DND-41 (cell line): ENCODE measurements at regions not wholly inside any gene's neighbourhood (a gene's known extent, or its start where the extent isn't known, plus 50 kb on each side); places are given as distances from the start of the nearest gene placed in this dataset.

ENCODE experiments used
- CTCF ChIP-seq: IDR thresholded peaks from 2 replicates; pipeline ENCODE4 v1.5.1; 2012; ENCODE audit warnings: borderline replicate concordance, low read length, moderate library complexity, mild to moderate bottlenecking; ENCODE audit not compliant: poor library complexity, severe bottlenecking; ENCODE audit errors: extremely low read depth
- EZH2 ChIP-seq: IDR thresholded peaks from 3 replicates; pipeline ENCODE4 v1.6.1; 2012; ENCODE audit warnings: borderline replicate concordance, low read depth, mild to moderate bottlenecking, moderate library complexity, low read length, inconsistent platforms; ENCODE audit not compliant: severe bottlenecking

DNA sequence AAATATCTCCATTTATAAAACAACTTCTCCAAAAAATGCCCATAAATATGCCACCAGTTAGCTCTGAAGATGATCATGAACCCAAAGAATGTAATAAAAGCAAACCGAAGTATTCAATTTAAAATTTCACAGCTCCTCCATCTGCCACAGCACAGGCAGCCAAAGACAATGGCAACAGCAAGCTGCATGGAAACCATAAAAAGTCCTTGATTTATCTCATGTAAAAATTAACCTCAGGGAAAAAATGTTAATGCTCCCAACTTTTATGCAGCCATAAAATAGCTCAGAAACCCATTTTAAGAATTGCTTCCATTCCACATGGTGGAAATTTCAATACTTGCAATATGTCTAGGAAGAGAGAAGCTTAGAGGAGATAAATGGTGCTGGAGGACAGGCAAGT, 132.3 kb upstream of the ARHGEF9 start:
- no peak for TF ChIP-seq CTCF
- no peak for TF ChIP-seq EZH2
